GM18507 (cell line): ENCODE measurements at regions not wholly inside any gene's neighbourhood (a gene's known extent, or its start where the extent isn't known, plus 50 kb on each side); places are given as distances from the start of the nearest gene placed in this dataset.

Experiments used
- DNase-seq: peaks from one replicate; pipeline ENCODE4 v3.0.0; 2011; ENCODE audit warnings: low read depth; ENCODE audit not compliant: insufficient read length; ENCODE audit errors: extremely low spot score
- FAIRE-seq: peaks from 2 replicates; lab custom pipeline; 2011; peaks lifted over from hg19 to GRCh38; lab: Jason Lieb, UNC

DNA sequence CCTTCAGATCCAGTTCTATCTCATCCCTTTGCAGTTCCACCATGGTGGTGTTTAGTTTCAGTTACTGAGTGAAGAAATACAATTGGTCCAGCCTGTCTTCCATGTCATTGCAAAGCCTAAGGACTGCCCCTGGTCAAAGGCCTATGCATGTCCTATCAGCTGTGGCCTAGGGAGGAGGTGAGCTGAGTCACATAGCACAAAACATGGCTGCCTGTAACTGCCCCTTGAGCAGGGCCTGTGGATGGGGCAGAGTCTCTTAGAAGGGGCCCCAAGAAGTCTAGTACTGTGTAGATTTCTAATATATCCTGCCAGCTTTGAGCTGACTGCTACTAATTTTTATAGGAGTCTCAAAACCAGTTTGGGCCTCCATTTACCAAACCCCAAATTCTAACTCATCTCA, 296.7 kb downstream of the FBXW7 start:
- FAIRE-seq (no peak), DNase-seq (no peak)

DNA sequence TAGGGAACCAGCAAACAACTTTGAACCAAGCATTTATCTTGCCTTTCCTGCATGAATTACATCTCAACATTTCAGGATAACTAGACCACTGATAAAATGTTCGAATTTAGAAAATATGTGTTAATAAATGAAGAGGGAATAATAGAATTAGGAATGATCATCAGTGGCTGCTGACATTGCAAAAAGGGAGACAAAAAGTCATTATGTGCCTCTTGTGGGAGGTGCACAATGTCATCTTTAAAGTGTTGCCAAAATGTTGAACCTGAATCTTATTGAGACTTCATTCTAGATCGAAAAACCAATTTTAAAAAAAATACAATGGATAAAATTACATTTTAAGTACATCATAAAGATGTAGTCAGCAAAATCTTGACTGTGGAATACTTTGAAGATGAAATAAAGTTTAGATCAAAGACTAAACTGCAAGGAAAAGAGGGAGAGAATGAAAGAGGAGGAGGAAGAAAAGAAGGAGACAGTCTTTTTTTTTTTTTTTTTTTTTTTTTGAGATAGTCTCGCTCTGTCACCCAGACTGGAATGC, 299.3 kb downstream of the FBXW7 start:
- DNase-seq, result no peak
- no peak for FAIRE-seq

DNA sequence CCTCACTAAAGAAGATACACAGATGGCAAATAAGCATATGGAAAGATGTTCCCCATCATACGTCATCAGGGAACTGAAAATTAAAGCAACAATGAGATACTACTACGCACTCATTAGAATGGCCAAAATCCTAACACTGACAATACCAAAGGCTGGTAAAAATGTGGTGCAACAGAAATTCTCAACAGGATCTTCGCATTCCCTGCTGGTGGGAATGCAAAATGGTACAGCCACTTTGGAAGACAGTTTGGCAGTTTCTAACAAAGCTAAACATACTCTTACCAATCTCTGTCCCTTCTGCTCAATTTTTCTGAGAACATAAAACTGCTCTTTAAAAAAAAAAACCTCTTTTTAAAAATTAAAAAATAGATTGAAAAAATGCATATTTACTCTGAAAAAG, 300.2 kb downstream of the FBXW7 start:
- DNase-seq (no peak), FAIRE-seq (no peak)

DNA sequence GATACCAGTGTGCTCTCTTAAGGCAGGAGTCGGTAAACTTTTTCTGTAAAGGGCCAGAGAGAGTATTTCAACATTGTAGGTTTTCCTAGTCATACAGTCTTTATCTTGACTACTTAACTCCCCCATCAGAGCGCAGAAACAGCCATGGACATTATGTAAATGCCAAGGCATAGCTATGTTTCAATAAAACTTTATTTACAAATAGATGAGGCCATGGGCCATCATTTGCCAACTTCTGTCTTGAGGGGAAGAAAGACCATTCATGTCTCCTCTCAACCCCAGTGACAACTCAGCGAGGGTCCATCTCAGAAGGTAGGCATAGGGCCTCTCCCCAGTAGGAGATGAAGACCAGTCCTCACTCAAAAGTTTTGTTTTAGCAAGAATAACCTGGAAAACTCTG, 301.3 kb downstream of the FBXW7 start:
- DNase-seq (no peak), FAIRE-seq (no peak)

DNA sequence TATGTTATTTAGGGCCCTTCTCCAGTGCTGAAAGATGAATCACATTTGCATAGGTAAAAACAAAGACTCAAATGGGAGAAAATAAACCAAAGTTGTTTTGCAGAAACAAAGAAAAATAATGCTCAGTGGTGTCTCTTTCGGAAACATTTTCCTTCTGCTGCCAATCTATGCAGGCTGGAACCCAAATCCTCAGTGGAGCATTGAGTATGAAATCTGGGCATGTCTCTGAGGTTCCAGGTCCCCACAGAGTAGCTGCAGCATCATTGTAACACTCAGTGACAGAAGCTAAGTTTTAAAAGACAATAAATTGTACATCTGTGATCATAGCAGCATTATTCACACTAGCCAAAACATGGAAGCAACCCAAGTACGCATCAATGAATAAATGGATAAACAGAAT, 303.6 kb downstream of the FBXW7 start:
- FAIRE-seq, result no peak
- DNase-seq, result no peak

DNA sequence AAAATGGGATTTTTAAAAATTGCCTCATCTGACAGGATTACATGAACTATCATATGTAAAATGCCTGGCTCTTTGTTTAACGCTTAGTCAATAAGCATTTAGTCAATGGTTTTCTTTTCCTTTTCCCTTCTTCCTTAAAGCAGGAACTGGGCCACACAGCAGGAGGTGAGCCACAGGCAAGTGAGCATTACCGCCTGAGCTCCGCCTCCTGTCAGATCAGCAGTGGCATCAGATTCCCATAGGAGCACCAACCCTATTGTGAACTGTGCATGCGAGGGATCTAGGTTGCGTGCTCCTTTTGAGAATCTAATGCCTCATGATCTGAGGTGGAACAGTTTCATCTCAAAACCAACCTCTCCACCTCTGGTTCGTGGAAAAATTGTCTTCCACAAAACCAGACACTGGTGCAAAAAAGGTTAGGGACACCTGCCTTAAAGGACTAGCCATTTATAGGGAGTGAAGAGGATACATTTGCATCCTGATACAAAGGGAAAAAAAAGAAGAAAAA, 306.1 kb downstream of the FBXW7 start:
- FAIRE-seq (no peak), DNase-seq (no peak)

DNA sequence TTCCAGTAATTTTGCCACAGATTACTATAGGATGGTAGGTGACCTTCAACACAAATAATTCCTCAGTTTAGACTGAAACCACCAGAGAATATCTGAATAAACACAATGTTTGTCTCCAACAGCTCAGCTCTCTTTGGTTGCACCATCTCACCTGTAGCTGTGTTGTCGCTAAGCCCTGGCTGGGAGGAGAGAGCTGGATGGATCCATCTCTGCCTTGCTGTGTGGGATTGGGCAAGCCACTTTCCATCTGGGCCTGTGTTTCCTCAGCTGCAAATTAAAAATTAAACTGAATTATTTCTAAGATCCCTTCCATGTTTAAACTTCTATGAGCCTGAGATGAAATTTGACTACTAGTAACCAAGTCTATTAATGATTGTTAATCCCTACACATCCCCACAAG, 310.2 kb downstream of the FBXW7 start:
- DNase-seq, result no peak
- no peak for FAIRE-seq

DNA sequence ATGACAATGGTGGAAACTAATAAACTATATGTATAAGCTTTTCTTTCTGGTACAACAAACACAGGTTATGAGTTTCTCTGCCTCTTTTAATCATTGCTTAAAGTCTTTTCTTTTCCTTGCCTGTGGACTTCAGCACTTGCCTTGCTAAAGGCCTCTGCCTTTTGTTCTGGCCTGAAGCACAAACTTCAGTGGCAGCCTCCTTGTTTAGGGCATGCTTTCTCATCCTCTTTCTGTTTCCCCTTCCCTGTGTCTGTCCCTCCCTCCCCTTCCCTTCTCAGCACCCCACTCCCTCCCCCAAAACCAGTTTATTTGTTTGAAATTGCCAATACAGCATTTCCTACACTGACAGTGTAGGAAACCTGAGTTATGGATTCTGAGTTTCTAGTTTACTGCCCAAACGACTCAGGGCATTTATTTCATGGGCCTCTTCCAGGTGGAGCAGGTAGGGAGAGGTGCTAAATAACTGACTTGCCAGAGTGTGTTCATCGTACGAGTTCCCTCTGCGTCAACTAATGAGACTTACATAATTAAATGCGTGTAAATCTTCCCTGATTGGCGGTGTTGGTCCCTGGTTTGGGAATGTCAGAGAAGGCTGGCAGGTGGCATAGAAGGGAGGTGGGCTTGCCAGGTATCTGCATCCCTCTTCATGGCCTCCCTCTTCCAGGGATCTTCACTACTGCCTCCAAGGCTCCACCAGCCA, 311.0 kb downstream of the FBXW7 start:
- DNase-seq (no peak), FAIRE-seq (no peak)

DNA sequence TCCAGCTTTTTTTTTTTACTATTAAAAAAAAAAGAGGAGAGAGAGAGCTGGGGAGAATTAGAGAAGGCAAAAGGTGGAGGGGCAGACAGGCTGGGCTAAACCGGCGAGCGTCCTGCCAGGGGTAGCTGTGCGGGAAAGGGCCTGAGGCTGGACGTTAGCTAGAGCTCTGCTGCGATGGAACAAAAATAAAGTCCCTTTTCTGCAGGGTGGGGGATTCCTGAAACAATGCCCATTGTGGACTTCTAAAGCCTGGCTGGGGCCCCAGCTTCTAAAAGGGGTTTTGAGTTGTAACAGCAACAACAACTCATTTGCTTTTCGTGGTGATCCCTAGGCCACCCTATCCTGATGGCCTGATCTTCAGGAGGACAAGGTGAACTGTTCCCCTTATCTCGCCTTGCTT, 311.7 kb downstream of the FBXW7 start:
- no peak for FAIRE-seq
- no peak for DNase-seq

DNA sequence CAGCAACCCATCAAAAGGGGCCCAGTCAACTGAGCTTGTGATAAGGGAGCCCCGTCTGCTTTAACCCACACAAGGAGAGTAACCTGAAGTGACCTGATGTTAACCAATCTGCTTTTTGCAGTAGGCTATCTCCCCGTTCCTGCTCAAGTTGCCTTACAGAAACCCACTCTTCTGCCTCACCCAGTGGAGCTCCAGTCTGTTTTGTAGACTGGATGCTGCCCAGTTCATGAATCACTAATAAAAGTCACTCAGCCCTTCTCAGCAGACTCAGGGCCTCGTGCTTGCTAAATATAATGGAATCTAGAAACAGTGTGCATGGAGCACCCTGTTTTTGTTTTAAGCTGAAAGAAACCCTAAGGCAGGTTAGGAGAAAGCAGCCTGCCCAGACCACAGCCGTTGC, 312.3 kb downstream of the FBXW7 start:
- DNase-seq (no peak), FAIRE-seq (no peak)

DNA sequence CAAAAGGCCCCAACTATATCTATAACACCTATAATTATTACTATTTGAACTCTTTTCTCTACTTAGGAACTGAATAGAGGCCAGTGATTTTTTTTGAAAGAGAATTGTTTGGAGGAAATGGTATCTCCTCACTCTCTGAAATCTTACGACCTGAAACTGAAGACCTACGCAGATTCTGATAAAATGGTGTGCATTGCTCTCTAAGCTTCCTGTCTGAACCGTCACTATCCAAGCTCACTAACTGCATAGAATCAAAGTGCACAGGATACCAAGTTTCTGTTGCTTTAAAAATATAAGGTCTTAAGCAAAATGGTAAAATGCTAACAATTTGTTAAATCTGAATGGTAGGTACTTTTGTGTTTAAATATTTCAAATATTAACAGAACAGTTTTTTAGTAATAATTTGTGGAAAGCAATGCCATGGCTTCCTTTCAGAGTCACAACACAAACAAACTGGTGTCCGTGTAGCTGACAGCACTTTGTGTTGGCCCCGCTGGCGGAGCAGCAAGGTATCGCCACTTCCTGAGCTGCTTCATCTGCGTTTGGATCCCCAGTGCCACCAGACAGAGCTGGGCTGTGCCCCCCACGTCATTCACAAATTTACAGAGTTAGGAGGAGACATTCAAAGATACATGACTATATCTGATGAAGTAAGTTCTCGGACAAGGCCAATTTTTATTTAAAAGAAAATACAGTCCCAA, 313.9 kb downstream of the FBXW7 start:
- no peak for DNase-seq
- no peak for FAIRE-seq

DNA sequence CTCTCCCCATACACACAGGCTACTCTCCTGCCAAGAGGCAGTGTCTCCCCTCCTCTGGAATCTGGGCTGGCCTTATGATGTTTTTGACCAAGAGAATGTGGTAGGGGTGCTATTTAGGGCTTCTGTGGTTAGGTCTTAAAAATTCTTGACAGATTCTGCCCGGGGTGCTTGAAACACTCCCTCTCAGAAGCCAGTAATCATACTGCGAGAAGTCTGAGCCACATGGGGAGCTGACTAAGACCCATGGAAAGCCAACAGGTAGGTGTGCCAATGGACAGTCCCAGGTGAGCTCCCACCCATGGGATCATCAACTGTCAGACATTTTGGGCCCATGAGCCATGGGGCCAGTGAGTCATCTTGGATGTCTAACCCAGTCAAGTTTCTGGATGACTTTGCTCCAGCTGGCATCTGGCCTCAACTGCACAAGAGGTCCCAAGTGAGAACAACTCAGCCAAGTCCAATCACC, 315.7 kb downstream of the FBXW7 start:
- FAIRE-seq (peak; percentile 76), DNase-seq (no peak)

DNA sequence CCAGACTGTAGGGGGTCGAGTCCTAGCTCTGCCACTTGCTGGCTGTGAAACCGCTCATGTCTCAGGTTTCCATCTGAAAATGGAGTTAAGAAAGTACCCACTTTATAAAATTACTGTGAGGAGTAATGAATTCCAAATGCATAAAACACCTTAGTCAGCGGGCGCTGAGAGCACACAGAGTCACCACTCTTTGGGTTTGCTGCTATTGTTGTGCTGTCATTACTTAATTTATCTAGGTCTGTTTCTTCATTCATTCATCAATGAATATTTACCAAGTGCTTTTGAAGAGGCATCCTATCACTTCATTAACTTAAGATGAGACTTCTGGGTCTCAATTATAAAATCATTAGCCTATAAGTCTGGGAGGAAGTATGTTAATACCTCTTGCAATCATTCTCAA, 317.3 kb downstream of the FBXW7 start:
- no peak for DNase-seq
- FAIRE-seq, result no peak

DNA sequence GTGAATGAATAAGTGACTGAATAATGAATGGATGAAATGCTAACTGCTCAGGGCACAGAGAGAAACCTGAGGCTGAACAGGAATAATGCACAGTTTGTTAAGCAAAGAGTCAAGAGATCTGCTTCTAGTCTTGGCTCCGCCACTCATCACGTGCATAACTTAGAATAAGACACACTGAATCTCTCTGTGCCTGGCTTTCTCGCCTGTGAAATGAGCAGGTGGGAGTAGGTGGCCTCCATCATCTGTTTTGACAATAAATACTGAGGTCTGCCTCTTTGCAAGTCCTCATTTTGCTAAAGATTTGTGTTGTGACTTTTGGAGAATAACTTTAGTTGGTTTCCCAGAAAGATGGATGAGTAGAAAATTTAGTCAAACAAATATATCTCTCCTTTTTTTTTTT, 318.0 kb downstream of the FBXW7 start:
- no peak for FAIRE-seq
- DNase-seq, result no peak

DNA sequence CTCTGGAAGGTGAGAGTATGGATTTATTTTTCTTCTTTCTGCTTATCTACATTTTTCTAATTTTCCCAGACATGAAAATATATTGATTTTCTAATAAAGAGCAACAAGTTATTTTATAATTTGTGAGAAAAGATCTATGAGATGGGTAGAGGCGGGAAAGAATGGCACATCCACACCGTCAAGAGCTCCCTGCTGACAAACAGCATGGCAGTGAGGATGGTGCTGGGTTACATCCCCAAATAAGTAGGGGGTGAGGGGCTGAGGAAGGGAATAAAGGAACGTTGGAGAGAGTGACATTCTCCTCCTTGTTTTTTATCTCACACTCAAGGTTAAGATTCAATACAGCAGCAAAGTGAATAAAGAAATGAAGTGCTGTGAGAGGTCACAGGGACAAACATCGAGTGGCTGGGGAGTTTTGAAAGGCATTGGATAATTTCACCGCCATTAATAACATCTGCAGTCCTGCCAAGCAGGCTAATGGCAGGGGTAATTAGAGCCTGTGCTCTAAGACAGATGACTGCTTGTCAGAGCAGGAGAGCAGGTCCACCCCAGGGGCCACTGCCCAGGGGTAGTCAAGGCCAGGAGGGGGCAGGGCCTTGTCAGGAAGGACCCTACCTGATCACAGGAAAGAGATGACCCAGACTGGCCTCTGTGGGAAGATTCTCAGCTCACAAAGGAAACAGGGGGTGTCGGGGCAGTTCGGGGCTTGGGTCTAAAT, 323.8 kb downstream of the FBXW7 start:
- DNase-seq (no peak), FAIRE-seq (no peak)

DNA sequence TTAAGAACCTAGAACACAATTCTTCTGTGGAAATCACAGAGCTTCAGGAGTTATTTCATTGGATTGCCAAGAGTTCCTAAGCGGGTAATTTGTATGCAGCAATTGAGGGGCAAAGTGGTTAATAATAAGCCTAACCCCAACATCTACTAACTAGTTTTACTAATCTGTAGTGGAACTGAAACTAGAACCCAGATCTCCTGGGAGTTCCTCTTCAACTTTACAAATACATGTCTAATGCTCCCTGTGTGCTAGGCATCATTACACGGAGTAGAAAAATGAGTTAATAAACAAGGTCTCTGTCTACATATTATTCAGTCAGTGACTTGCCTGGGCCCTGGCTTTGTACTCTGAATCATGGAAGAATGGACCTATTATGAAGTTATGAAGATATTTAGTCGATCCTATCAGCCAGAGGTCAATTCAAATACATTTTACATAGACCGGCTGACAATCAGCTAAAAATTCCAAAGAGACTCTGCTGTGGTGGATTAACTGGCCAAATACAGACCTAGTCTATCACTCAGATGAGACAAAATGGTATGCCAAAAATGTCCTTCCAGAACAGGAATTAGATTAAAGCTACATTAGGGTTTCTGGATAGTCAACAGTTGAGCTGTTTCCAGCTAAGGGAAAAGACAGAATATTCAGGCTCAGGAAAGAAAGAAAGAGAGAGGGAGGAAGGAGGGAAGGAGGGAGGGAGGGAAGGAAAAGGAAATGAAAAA, 326.0 kb downstream of the FBXW7 start:
- FAIRE-seq (peak; percentile 93), DNase-seq (peak; percentile 15)

DNA sequence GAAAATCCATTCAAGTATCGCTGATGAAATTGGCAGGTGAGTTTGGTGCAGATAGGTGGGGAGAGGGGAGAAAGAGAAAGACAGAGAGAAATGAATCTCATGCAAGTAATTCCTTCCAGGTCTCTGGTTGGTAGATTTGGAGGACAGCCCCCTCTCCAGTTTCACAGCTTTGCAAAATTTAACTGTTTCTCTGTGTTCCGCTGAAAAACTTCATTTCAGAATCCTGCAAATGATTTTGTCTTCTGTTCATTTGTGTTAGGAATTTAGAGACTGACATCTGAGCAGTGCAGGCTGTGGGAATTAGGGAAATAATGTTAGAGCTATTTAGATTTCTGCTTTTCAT, 328.5 kb downstream of the FBXW7 start:
- no peak for FAIRE-seq
- DNase-seq, result no peak

DNA sequence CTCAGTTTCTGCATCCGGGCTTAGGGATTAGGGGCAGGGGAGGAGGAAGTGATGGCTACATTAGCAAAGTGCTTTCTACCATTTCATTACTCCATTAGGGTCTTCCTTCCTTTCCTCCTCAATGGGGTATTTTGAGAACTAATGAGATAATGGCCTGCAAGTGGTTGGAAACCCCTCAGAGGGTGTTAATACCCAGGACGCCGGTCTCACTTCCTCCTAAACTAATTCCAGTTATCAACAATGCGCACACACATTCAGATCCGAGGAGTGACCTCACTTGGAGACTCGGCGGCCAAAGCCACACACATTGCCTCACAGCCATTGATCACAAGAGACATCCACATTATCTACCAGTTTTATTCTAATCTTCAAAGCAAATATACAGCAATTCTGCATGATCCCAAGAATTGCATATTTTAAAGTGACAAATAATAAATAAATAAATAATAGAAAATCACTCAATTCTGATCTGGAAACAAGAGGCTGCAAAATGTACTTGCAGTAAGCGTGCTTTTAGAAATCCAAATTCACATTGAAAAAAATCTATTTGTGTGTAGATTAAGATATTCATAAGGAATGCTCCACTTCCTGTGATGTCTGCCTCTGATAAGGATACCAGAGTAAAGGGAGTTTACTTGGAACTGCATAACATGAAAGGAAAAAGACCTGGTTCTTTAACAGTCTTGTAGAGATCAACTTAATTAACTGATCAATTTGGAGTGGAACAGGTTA, 329.1 kb downstream of the FBXW7 start:
- peak; percentile 9 for FAIRE-seq
- DNase-seq, result no peak

DNA sequence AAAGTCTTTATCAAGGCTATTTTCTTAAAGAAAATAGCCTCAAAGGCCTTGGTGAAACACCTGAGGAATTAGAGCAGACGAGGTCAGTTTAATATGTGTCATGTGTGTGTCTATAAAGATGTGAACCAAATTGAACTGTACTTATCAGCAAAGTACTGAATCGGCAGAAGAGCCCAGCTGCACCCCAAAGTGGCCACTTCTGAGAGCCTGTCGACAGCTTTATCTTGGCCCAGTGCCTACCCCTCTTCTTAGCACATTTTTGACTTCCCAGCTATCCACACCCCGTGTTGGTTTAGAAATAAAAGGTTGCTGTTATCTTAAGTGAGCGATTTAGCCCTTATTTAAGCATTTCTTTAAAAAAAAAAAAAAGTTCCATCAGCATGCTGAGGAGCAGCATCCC, 329.7 kb downstream of the FBXW7 start:
- FAIRE-seq (no peak), DNase-seq (no peak)
